Mucosa of stomach (tissue), 1 donor: ENCODE measurements at regions not wholly inside any gene's neighbourhood (a gene's known extent, or its start where the extent isn't known, plus 50 kb on each side); places are given as distances from the start of the nearest gene placed in this dataset.
"Not testable (repeated sequence)": the region's sequence is repeated elsewhere in the genome, so short reads cannot be mapped to it uniquely, and the experiment has no call there.

Experiments used
- H3K27me3 ChIP-seq: one replicate; pipeline ENCODE4 v1.7.0; 2013; ENCODE audit warnings: mild to moderate bottlenecking, low read length; ENCODE audit not compliant: control insufficient read depth, insufficient read depth
- H3K36me3 ChIP-seq: one replicate; pipeline ENCODE4 v1.7.0; 2013; ENCODE audit warnings: low read length; ENCODE audit not compliant: control insufficient read depth, insufficient read depth
- H3K4me1 ChIP-seq: one replicate; pipeline ENCODE4 v1.7.0; 2013; ENCODE audit warnings: mild to moderate bottlenecking, low read length; ENCODE audit not compliant: control insufficient read depth, insufficient read depth
- H3K4me3 ChIP-seq: one replicate; pipeline ENCODE4 v1.7.0; 2013; ENCODE audit warnings: low read length
- H3K9ac ChIP-seq: one replicate; pipeline ENCODE4 v1.7.0; 2013; ENCODE audit warnings: mild to moderate bottlenecking, low read length, moderate library complexity
- H3K9me3 ChIP-seq: one replicate; pipeline ENCODE4 v1.7.0; 2013; ENCODE audit warnings: mild to moderate bottlenecking, low read length, moderate library complexity; ENCODE audit not compliant: control insufficient read depth
- donor health status: Pancreatic carcinoma.

DNA sequence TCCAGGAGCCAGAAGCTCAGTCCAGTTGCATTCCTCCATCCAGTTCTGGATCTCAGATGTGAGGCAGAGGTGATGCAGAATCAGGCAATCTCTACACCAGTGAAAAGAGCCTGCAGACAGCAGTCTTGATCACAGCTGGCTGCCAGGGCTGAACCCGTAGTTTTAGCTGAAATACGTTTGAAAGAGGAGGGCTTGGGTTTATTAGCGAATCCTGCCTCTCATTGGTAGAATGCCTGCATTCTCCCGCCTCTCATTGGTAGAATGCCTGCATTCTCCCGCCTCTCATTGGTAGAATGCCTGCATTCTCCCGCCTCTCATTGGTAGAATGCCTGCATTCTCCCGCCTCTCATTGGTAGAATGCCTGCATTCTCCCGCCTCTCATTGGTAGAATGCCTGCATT, 359.4 kb upstream of the TPM1 start:
- not testable (repeated sequence) for H3K4me3 ChIP-seq, H3K36me3 ChIP-seq, H3K9ac ChIP-seq

GRCh38 chr15:62684123-62684808, 358.3 kb upstream of the TPM1 start:
- H3K9ac ChIP-seq, result no peak overlapping the region
- no peaks in the 10 kb centered on the region for H3K27me3 ChIP-seq

More for the DNA sequence above, 359.4 kb upstream of the TPM1 start:
- H3K27me3 ChIP-seq, H3K4me1 ChIP-seq, H3K9me3 ChIP-seq: not testable (repeated sequence)

DNA sequence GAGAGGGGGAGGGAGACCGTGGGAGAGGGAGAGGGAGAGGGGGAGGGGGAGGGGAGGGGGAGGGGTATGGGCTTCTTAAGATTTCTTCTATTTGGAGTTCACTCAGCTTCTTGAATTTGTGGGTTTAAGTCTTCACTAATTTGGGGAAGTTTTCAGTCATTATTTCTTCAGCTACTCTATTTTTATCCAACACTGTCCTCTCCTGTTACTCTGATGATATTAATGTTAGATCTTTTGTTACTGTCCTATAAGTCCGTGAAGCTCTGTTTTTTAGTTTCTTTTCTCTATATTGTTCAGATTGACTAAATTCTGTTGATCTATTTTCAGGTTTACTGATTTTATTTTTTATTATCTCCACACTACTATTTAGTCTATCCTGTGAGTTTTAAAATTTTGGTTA, 351.5 kb upstream of the TPM1 start:
- Histone ChIP-seq H3K9ac (no peak overlapping the region), H3K36me3 (peaks cover 9% of the 10 kb centered on the region), H3K4me3 (no peak overlapping the region), H3K9me3 (no peaks in the 10 kb centered on the region), H3K27me3 (no peaks in the 10 kb centered on the region), H3K4me1 (no peaks in the 10 kb centered on the region)

More at GRCh38 chr15:62684123-62684808, 358.3 kb upstream of the TPM1 start:
- Histone ChIP-seq H3K36me3 (no peaks in the 10 kb centered on the region), H3K9me3 (no peaks in the 10 kb centered on the region), H3K4me1 (no peaks in the 10 kb centered on the region), H3K4me3 (no peak overlapping the region)

GRCh38 chr15:62697636-62698035, 344.9 kb upstream of the TPM1 start:
- Histone ChIP-seq H3K9ac (no peak overlapping the region), H3K36me3 (peaks cover 2% of the 10 kb centered on the region), H3K9me3 (no peaks in the 10 kb centered on the region), H3K4me3 (no peak overlapping the region), H3K27me3 (no peaks in the 10 kb centered on the region), H3K4me1 (no peaks in the 10 kb centered on the region)

DNA sequence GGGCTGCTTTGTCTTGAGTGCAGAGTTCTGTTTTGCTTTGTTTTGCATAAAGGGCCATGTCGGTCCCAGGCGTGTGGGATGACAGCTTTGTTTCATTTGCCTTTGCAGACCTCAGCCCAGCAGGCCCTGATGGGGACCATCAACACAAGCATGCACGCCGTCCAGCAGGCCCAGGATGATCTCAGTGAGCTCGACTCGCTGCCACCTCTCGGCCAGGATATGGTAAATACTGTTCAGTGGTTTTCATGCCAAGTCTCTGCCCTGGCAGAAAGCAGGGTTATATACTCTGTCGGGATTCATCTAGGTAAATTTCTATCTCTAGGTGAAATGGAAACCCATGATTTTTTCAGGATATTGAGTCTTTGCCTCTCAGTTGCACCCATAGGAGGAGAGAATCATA, 343.9 kb upstream of the TPM1 start:
- H3K9me3 ChIP-seq, result no peaks in the 10 kb centered on the region
- no peaks in the 10 kb centered on the region for H3K4me1 ChIP-seq
- no peaks in the 10 kb centered on the region for H3K27me3 ChIP-seq
- no peak overlapping the region for H3K9ac ChIP-seq
- H3K4me3 ChIP-seq, result no peak overlapping the region
- H3K36me3 ChIP-seq, result no peaks in the 10 kb centered on the region

DNA sequence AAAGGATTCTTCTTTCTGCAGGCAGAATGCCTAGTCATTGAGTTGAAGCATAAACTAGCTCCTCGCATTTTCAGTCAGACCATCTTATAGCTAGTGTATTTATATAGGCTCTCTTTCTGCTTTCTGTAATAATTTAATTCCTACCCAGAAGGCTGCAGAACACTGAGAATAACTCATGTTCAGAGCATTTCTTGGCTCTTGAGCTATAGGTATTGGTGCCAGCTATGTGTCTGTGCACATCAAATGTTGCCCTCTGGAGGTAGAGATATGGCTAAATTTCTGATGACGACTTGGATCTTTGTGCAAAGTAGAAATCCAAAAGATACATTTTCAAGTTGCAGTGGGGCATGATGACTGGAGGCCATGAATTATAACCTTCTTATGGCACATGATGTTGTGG, 336.2 kb upstream of the TPM1 start:
- no peak overlapping the region for H3K9ac ChIP-seq
- no peak overlapping the region for H3K4me3 ChIP-seq
- H3K4me1 ChIP-seq, result no peaks in the 10 kb centered on the region
- H3K27me3 ChIP-seq, result no peaks in the 10 kb centered on the region
- H3K36me3 ChIP-seq, result no peaks in the 10 kb centered on the region
- H3K9me3 ChIP-seq, result no peaks in the 10 kb centered on the region

GRCh38 chr15:62708470-62708869, 334.1 kb upstream of the TPM1 start:
- Histone ChIP-seq H3K36me3 (no peaks in the 10 kb centered on the region), H3K9ac (no peak overlapping the region), H3K9me3 (no peaks in the 10 kb centered on the region), H3K27me3 (no peaks in the 10 kb centered on the region), H3K4me1 (no peaks in the 10 kb centered on the region), H3K4me3 (no peak overlapping the region)

DNA sequence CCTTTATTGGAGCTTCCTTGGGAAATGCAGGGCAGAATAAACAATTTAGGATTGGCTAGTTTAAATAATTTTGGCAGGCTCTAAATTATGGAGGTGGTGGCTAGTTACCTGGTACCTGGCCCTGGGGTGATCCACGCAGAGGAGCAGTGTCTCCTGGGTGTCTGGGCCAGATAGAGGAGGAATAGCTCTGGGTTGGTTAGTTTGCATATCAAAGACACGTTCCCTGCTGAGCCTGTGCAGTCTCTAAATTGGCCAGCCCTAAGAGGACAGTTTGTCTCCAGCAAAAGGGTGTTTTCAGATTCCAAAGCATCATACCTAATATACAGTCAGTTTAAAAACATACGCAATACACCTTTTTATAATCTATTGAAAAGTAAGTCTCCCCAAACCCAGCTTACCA, 333.3 kb upstream of the TPM1 start:
- Histone ChIP-seq H3K27me3 (no peaks in the 10 kb centered on the region), H3K4me1 (no peaks in the 10 kb centered on the region), H3K4me3 (no peak overlapping the region), H3K36me3 (no peaks in the 10 kb centered on the region), H3K9me3 (no peaks in the 10 kb centered on the region), H3K9ac (no peak overlapping the region)

DNA sequence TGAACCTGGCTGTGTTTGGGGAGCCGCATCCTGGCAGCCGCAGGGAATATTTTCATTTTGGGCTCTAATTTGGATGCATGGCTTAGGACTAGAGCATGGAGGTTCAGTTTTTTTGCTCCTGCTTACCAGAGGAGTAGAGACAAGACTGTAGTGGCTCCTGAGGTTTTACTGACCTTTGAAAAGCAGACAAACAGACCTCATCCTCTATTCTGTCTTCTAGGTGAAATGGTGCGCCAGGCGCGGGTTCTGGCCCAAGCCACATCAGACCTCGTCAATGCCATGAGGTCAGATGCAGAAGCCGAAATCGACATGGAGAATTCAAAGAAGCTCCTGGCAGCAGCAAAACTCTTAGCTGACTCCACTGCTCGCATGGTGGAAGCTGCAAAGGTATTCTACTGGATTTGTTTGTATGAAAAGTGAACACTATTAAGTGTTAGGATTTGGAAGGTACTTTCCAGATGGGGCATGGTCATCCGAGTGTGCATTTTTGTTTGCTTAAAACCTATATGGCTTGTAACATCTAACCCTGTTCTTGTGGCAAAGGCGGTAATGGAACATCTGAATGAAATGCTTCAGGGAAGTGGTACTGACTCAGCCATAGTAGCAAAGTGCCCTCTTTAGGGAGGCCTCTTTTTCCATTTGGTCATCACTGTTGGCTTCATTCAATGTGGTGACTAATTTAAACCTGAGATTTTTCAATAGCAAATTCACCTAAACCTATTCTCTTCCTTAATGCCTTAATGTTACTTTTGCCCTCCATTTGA, 330.7 kb upstream of the TPM1 start:
- Histone ChIP-seq H3K4me3 (no peak overlapping the region), H3K9me3 (no peaks in the 10 kb centered on the region), H3K27me3 (no peaks in the 10 kb centered on the region), H3K36me3 (no peaks in the 10 kb centered on the region), H3K4me1 (no peaks in the 10 kb centered on the region), H3K9ac (no peak overlapping the region)

DNA sequence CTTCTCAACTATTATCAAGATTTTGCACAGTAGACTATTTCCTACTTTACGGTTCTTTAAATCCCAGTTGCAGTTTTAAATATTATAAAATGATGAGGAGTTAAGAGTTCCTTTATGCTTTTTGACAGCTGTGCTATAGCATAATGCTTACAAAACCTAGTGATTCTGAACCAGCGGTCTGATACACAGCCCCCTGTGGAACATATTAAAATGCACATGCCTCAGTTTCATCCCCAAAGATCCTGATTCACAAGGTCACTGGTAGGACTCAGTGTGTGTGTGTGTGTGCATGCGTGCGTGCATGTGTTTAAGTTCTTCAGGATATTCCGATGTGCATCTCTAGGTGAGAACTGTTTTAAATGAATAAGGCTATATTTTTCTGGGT, 330.1 kb upstream of the TPM1 start:
- Histone ChIP-seq H3K9ac (no peak overlapping the region), H3K27me3 (no peaks in the 10 kb centered on the region), H3K4me3 (no peak overlapping the region), H3K4me1 (no peaks in the 10 kb centered on the region), H3K9me3 (no peaks in the 10 kb centered on the region), H3K36me3 (peaks cover 2% of the 10 kb centered on the region)

DNA sequence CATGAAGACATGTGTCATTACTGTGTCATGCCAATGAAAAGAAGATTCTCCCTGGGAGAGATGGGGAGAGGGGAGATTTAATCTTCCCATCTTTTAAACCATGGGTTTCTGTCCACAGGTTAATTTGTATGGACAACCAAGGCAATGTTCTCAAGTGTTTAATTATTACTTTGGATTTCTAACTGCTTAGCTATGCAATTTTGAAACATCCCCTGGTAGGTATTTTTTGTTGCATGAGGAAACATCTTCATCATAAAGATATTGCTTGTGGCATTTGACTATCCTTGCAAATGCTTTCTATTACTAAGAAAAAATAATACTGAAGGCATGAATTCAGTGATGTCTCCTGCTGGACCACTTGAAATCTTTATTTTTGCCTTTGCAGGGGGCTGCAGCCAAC, 326.6 kb upstream of the TPM1 start:
- no peak overlapping the region for H3K4me3 ChIP-seq
- H3K9ac ChIP-seq, result no peak overlapping the region
- no peaks in the 10 kb centered on the region for H3K9me3 ChIP-seq
- no peaks in the 10 kb centered on the region for H3K27me3 ChIP-seq
- no peaks in the 10 kb centered on the region for H3K4me1 ChIP-seq
- peaks cover 7% of the 10 kb centered on the region for H3K36me3 ChIP-seq

DNA sequence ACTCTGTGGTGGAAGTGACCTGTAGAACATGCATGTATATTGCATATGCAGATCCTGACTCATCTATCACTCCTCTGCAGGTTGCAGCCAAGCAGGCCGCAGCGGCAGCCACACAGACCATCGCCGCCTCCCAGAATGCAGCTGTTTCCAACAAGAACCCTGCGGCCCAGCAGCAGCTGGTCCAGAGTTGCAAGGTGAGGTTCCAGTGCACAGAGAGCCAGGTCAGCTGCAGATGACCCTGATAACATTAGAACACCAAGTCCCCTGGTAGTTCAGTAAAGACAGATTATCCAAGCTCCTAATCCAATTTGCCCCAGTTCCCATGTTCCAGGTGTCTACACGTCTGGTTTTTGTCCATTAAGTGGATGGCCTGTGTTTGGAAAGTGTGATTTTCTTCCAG, 325.1 kb upstream of the TPM1 start:
- Histone ChIP-seq H3K36me3 (peaks cover 7% of the 10 kb centered on the region), H3K4me3 (no peak overlapping the region), H3K4me1 (no peaks in the 10 kb centered on the region), H3K27me3 (no peaks in the 10 kb centered on the region), H3K9ac (no peak overlapping the region), H3K9me3 (no peaks in the 10 kb centered on the region)
